RWPE1 (cell line): ENCODE measurements at regions not wholly inside any gene's neighbourhood (a gene's known extent, or its start where the extent isn't known, plus 50 kb on each side); places are given as distances from the start of the nearest gene placed in this dataset.

ENCODE experiments used
- CTCF ChIA-PET: fragments of 350-600 bp; sonication (Branson Sonifier 250); formaldehyde crosslinking; extraction: SDS; loops from one replicate; lab custom pipeline; 2021; lab: Yijun Ruan, JAX
- POLR2A ChIA-PET: fragments of 400-600 bp; formaldehyde crosslinking; extraction: SDS; loops from one replicate; lab custom pipeline; 2020; ENCODE audit warnings: antibody characterized with exemption; ENCODE audit not compliant: low non-redundant PET; lab: Yijun Ruan, JAX
- DNase-seq: peaks from one replicate; pipeline ENCODE4 v3.0.0; 2012; ENCODE audit warnings: low spot score
- H3K27ac ChIP-seq: fragments of 450-650 bp; 2 replicates; pipeline ENCODE4 v1.5.1; 2017
- TF ChIP-seq, protein P1 (sequence below): fragments of 450-650 bp; conservative IDR thresholded peaks from 2 replicates; pipeline ENCODE4 v1.5.1; 2017; ENCODE audit warnings: low read depth, mild to moderate bottlenecking

DNA sequence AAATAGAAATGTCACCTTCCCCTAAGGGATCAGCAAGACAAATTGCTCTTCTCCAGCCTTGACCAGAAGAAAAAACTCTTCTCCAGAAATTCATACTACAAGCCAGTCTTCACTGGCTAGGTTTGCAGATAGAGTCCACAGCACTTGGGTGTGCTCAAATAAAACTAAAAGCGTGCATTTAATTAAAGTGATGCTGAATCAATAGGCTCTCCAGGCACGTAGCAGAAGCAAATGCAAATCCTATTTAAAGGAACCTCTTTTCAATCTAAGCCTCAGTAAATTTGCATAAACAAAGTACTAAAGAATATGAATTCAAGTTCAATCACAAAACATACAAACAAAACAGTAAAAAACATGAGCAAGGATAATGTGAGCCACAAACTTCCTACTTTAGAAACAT lies 744.4 kb upstream of the FANCL start:
- ChIA-PET CTCF (no interaction called here), POLR2A (no interaction called here)
- no peak overlapping the region for H3K27ac ChIP-seq
- no peak for DNase-seq
- TF ChIP-seq, protein P1, sequence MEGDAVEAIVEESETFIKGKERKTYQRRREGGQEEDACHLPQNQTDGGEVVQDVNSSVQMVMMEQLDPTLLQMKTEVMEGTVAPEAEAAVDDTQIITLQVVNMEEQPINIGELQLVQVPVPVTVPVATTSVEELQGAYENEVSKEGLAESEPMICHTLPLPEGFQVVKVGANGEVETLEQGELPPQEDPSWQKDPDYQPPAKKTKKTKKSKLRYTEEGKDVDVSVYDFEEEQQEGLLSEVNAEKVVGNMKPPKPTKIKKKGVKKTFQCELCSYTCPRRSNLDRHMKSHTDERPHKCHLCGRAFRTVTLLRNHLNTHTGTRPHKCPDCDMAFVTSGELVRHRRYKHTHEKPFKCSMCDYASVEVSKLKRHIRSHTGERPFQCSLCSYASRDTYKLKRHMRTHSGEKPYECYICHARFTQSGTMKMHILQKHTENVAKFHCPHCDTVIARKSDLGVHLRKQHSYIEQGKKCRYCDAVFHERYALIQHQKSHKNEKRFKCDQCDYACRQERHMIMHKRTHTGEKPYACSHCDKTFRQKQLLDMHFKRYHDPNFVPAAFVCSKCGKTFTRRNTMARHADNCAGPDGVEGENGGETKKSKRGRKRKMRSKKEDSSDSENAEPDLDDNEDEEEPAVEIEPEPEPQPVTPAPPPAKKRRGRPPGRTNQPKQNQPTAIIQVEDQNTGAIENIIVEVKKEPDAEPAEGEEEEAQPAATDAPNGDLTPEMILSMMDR: no peak

DNA sequence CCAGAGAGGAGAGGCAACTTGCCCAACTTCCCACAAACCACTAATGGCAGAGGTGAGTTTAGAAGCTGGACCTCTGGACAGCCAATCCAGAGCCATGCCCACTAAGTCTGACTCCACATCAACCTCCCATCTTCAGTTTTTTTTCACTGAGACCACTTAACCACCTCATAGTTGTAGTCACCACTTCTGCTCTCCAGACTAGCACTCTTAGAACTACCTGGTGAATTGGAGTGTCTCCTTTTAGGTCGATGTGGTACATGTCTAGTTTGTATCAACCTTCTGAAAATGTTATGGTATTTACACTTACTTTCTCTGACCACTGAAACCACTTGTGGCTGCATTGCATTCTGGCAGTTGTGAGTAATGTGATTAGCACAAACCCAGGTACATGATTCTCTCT lies 743.6 kb upstream of the FANCL start:
- TF ChIP-seq, protein P1: no peak
- POLR2A ChIA-PET: no interaction called here
- CTCF ChIA-PET: no interaction called here
- H3K27ac ChIP-seq: no peak overlapping the region
- no peak for DNase-seq

DNA sequence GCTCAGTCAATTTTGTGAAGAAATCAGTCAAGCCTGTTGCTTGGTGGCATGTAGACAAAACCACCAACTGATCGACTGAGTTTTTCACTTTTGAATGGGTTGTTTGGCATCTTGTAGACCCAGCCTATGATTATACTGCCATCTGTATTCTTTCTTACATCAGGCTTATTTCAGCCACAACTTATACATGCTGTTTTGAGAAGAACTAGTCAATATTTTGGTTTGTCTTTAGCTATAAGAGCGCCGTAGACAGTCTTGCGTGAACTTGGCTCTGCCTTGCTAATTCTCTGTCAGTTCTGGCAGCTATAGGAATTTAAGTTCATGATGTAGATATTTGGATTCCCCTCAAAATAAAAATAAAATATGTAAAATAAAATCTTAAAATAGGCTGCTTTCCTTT lies 742.0 kb upstream of the FANCL start:
- no peak overlapping the region for H3K27ac ChIP-seq
- POLR2A ChIA-PET: no interaction called here
- CTCF ChIA-PET: no interaction called here
- TF ChIP-seq, protein P1: no peak
- DNase-seq: no peak

DNA sequence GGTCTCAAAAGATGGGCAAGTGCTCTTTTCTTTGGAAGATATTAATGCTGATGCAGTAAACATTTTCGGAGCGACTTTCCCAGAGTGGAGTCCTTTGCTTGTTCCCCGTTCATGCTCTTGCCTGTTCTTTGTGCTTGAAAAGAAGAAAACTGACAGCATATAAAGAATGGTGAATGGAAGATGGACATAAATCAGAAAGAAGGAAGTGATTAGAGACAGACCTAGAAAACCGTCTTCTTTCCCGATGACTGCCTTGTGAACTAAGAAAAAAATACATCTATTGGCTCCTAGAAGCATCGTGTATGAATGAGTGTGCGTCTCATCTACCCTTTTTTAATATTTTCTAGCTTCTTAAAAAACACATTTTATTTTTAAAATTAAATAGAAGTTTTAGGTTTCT lies 740.1 kb upstream of the FANCL start:
- TF ChIP-seq, protein P1: no peak
- CTCF ChIA-PET: no interaction called here
- POLR2A ChIA-PET: no interaction called here
- H3K27ac ChIP-seq: no peak overlapping the region
- DNase-seq: no peak

DNA sequence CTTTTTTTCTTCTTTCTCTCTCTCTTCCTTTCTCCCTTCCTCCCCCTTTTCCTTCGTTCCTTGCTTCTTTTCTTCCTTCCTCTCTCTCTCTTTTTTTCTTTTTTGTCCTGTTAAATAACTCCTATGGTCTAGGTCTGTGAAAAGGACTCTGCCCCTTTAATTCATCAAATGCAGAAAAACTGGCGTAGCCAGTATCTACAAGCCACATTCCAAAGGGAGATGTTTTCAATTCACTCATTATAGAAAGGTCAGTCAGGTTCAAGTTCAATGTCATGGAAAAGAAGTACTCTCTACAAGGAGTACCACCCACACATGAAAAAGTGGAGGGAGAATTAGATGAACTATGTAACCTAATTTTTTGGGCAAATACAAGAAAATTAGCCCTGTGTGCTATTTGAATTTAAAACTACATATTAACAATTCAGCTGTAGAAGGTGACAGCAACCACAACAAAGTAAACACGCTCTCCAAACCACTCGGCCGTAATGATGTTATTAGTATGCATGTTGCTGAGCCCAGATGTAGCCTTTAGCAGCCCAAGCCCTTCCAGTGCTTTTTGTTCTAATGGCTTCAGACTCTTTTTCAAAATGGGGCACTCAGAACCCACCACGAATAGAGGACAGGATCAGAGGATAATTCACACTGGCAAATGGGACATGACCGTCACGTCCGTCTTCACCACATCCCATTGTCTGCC lies 735.4 kb upstream of the FANCL start:
- ChIA-PET CTCF (interaction anchor here (0.7 kb wide), 1 partner anchor 51 kb away, joined by 3 read pairs; no protein-coding TSS in a partner anchor), POLR2A (no interaction called here)
- DNase-seq: no peak
- TF ChIP-seq, protein P1: no peak
- H3K27ac ChIP-seq: no peak overlapping the region

DNA sequence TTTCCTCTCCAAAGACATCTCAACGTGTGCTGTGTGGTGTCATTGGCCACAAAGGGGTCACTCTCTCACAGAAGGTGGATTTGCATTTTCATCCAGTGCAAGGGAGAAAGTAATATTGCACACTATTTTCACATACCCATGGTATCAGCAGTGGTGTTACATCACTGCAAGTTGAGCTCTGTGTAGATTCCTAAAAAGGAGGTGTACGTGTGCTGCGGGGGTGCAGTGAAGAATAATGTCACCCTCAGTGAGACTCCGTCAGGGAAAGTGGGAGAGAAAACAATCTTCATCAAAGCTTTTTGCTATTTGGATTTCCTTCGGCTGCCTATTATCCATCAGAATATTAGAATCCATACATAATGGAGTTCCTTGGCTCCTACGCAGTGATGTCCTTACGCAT lies 733.8 kb upstream of the FANCL start:
- POLR2A ChIA-PET: no interaction called here
- CTCF ChIA-PET: no interaction called here
- DNase-seq: no peak
- H3K27ac ChIP-seq: no peak overlapping the region
- TF ChIP-seq, protein P1: no peak
